ENCODE measurements at regions not wholly inside any gene's neighbourhood (a gene's known extent, or its start where the extent isn't known, plus 50 kb on each side); places are given as distances from the start of the nearest gene placed in this dataset.

GRCh38 chr6:149242883-149243282 is 74.6 kb upstream of the TAB2 start:
- no peak for TF ChIP-seq CTCF (conservative IDR thresholded peaks at IDR 0.05; ENCODE audit: low read depth, low read length)
- TF ChIP-seq EZH2 (IDR thresholded peaks at IDR 0.05; ENCODE audit: low read length, unreplicated experiment), result no peak
- no peak for TF ChIP-seq EZH2phosphoT487 (IDR thresholded peaks at IDR 0.05; ENCODE audit: borderline replicate concordance, low read length)
